ENCODE measurements at regions not wholly inside any gene's neighbourhood (a gene's known extent, or its start where the extent isn't known, plus 50 kb on each side); places are given as distances from the start of the nearest gene placed in this dataset.
"Not testable (repeated sequence)": the region's sequence is repeated elsewhere in the genome, so short reads cannot be mapped to it uniquely, and the experiment has no call there.

- H3K36me3 ChIP-seq, result no peaks in the 10 kb centered on the region
- intact Hi-C loops (cut with DNase I), result no loop called here
- WGBS, 3 donors, result 94 to 96% (median 95%) methylated on average over 22 to 44 of the region's 44 CpGs
- peak in 1 of 5 donors; percentile 23 for DNase-seq
- H3K27me3 ChIP-seq, result no peaks in the 10 kb centered on the region
- H3K27ac ChIP-seq, result no peak overlapping the region
- no peak overlapping the region for H3K4me3 ChIP-seq
- H3K9me3 ChIP-seq, result no peaks in the 10 kb centered on the region
- H3K4me1 ChIP-seq (ENCODE audit: insufficient read depth), result no peaks in the 10 kb centered on the region
- TF ChIP-seq EP300 (IDR thresholded peaks at IDR 0.05) (no peak), POLR2A (IDR thresholded peaks at IDR 0.05) (no peak)
- TF ChIP-seq, protein P1, sequence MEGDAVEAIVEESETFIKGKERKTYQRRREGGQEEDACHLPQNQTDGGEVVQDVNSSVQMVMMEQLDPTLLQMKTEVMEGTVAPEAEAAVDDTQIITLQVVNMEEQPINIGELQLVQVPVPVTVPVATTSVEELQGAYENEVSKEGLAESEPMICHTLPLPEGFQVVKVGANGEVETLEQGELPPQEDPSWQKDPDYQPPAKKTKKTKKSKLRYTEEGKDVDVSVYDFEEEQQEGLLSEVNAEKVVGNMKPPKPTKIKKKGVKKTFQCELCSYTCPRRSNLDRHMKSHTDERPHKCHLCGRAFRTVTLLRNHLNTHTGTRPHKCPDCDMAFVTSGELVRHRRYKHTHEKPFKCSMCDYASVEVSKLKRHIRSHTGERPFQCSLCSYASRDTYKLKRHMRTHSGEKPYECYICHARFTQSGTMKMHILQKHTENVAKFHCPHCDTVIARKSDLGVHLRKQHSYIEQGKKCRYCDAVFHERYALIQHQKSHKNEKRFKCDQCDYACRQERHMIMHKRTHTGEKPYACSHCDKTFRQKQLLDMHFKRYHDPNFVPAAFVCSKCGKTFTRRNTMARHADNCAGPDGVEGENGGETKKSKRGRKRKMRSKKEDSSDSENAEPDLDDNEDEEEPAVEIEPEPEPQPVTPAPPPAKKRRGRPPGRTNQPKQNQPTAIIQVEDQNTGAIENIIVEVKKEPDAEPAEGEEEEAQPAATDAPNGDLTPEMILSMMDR (IDR thresholded peaks at IDR 0.05), result no peak
These were observed 2425.1 kb upstream of the PCDH20 start for GRCh38 chr13:63840551-63841421.

- DNase-seq, result peak in 1 of 5 donors; percentile 16
- Histone ChIP-seq H3K4me1 (ENCODE audit: insufficient read depth) (no peaks in the 10 kb centered on the region), H3K9me3 (no peaks in the 10 kb centered on the region), H3K4me3 (no peak overlapping the region), H3K27ac (no peak overlapping the region), H3K36me3 (no peaks in the 10 kb centered on the region), H3K27me3 (no peaks in the 10 kb centered on the region)
- intact Hi-C loops (cut with DNase I), result no loop called here
- TF ChIP-seq POLR2A (IDR thresholded peaks at IDR 0.05) (no peak), EP300 (IDR thresholded peaks at IDR 0.05) (no peak)
- TF ChIP-seq, protein P1 (IDR thresholded peaks at IDR 0.05), result no peak
- 89 to 93% (median 91%) methylated on average over 16 to 18 of the region's 18 CpGs for WGBS, 3 donors
These were observed 2422.9 kb upstream of the PCDH20 start for GRCh38 chr13:63838366-63839110.

- H3K27me3 ChIP-seq; H3K27ac ChIP-seq; H3K36me3 ChIP-seq; H3K4me3 ChIP-seq; H3K9me3 ChIP-seq; DNase-seq; intact Hi-C loops (cut with DNase I); H3K4me1 ChIP-seq (ENCODE audit: insufficient read depth): not testable (repeated sequence)
- 94 to 96% (median 95%) methylated on average over 12 to 21 of the region's 21 CpGs for WGBS, 3 donors
These were observed 2422.1 kb upstream of the PCDH20 start for GRCh38 chr13:63837701-63838100.

DNA sequence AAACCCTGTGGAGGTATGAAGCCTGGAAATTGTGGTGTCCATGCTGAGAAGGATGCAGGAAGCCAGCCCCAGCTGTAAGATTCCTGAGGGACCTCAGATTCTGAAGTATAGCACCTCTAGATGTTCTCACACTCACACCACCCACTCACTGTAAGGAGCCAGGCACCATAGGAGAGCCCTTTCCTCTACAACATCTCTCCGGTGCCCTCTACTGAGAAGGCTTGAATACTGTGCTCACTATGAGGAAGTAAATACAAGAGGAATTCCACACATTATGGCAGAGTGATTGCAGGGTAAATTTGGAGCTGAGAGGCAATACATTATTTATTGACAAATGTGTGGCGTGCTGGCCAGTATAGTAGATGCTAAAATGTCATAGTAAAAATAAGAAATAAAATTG, 2414.0 kb upstream of the PCDH20 start:
- H3K27me3 ChIP-seq; H3K36me3 ChIP-seq; H3K27ac ChIP-seq; H3K9me3 ChIP-seq; H3K4me1 ChIP-seq (ENCODE audit: insufficient read depth); H3K4me3 ChIP-seq; DNase-seq; intact Hi-C loops (cut with DNase I): not testable (repeated sequence)
- no CpG with 5 or more reads among the region's 2 CpGs for WGBS, 3 donors

- H3K9me3 ChIP-seq; DNase-seq; H3K27me3 ChIP-seq; intact Hi-C loops (cut with DNase I); H3K27ac ChIP-seq; H3K4me1 ChIP-seq (ENCODE audit: insufficient read depth); H3K36me3 ChIP-seq; H3K4me3 ChIP-seq: not testable (repeated sequence)
- 60 to 84% (median 70%) methylated on average over 4 to 5 of the region's 5 CpGs for WGBS, 3 donors
These were observed 2406.1 kb upstream of the PCDH20 start for GRCh38 chr13:63821785-63822184.

GRCh38 chr13:63811428-63812004, 2395.9 kb upstream of the PCDH20 start:
- not testable (repeated sequence) for H3K9me3 ChIP-seq; H3K4me1 ChIP-seq (ENCODE audit: insufficient read depth); H3K36me3 ChIP-seq; DNase-seq; H3K27me3 ChIP-seq; H3K27ac ChIP-seq; H3K4me3 ChIP-seq
- WGBS, 3 donors, result 92 to 95% (median 94%) methylated on average over 41 of the region's 41 CpGs
- intact Hi-C loops (cut with DNase I), result loop anchor here in 1 of 4 donors (10.0 kb wide), 1 partner anchor 1837 kb away; no protein-coding TSS in a partner anchor

DNA sequence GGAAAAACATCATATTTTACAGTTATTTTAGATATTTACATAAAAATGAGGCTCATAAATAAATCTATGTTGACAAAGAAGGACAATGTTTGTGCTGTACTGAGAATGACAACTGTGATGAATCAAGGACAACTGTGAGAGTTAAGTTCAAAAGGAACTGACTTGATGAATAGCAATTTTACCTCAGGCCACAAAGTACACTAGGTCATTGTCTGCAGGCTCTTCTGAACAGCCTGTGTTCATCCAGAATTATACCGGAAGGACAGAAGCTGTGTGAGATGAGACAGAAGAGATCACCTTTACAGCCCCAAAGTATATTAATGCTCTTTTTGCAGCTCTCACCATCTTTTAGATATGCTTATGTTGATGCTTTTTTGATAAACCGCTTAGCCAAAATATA, 2375.5 kb upstream of the PCDH20 start:
- H3K27me3 ChIP-seq; intact Hi-C loops (cut with DNase I); H3K9me3 ChIP-seq; H3K4me3 ChIP-seq; H3K27ac ChIP-seq; H3K36me3 ChIP-seq; DNase-seq; H3K4me1 ChIP-seq (ENCODE audit: insufficient read depth): not testable (repeated sequence)
- 71 to 84% (median 78%) methylated on average over 2 of the region's 2 CpGs for WGBS, 3 donors

All from ovary (tissue), 7 donors.